Liver (tissue), 8 donors: ENCODE measurements at regions not wholly inside any gene's neighbourhood (a gene's known extent, or its start where the extent isn't known, plus 50 kb on each side); places are given as distances from the start of the nearest gene placed in this dataset.

Experiments
- DNase-seq: peaks from one replicate; pipeline ENCODE4 v3.0.0-alpha.2; 2017; ENCODE audit warnings: low spot score
- H3K27ac ChIP-seq, 2 donors: one replicate each; pipeline ENCODE4 v1.7.0; 2013; ENCODE audit warnings: inconsistent platforms in 2 of 2, low read length in 2 of 2, control low read depth in 1 of 2, low read depth in 1 of 2, mild to moderate bottlenecking in 1 of 2
- H3K27me3 ChIP-seq, 4 donors: one replicate each; pipeline versions ENCODE4 v1.6.1 to v1.7.0; 2013; ENCODE audit warnings: low read length in 3 of 4, inconsistent platforms in 1 of 4, mild to moderate bottlenecking in 1 of 4, moderate library complexity in 1 of 4; ENCODE audit not compliant: control insufficient read depth in 4 of 4, insufficient read depth in 4 of 4
- H3K36me3 ChIP-seq, 4 donors: one replicate each; pipeline versions ENCODE4 v1.6.1 to v1.7.0; 2013; ENCODE audit warnings: low read length in 3 of 4, mild to moderate bottlenecking in 3 of 4, low read depth in 1 of 4, moderate library complexity in 1 of 4; ENCODE audit not compliant: control insufficient read depth in 4 of 4, insufficient read depth in 3 of 4
- H3K4me1 ChIP-seq, 4 donors: one replicate each; pipeline versions ENCODE4 v1.6.1 to v1.7.0; 2013; ENCODE audit warnings: low read length in 3 of 4, mild to moderate bottlenecking in 3 of 4, moderate library complexity in 1 of 4; ENCODE audit not compliant: control insufficient read depth in 4 of 4, insufficient read depth in 4 of 4
- H3K4me3 ChIP-seq, 3 donors: one replicate each; pipeline versions ENCODE4 v1.6.1 to v1.7.0; 2013; ENCODE audit warnings: low read length in 3 of 3, control low read depth in 1 of 3, low read depth in 1 of 3, mild to moderate bottlenecking in 1 of 3
- H3K9ac ChIP-seq, 2 donors: one replicate each; pipeline ENCODE4 v1.7.0; 2013; ENCODE audit warnings: low read length in 2 of 2, mild to moderate bottlenecking in 2 of 2, moderate library complexity in 2 of 2, control low read depth in 1 of 2, low read depth in 1 of 2
- H3K9me3 ChIP-seq, 4 donors: one replicate each; pipeline versions ENCODE4 v1.6.1 to v1.7.0; 2013; ENCODE audit warnings: low read length in 3 of 4; ENCODE audit not compliant: control insufficient read depth in 4 of 4
- EGR1 ChIP-seq, 2 donors: IDR thresholded peaks; 2 replicates each; pipeline ENCODE4 v1.6.1; 2016 to 2018; ENCODE audit warnings: antibody characterized with exemption in 2 of 2, low read depth in 2 of 2
- FOXA1 ChIP-seq: IDR thresholded peaks from 2 replicates; pipeline ENCODE4 v1.6.1; 2016; ENCODE audit warnings: antibody characterized with exemption
- FOXA2 ChIP-seq: IDR thresholded peaks from 2 replicates; pipeline ENCODE4 v1.6.1; 2016; ENCODE audit warnings: antibody characterized with exemption
- GABPA ChIP-seq, 2 donors: IDR thresholded peaks in 1 of 2; conservative IDR thresholded peaks in 1 of 2; 2 replicates each; pipeline ENCODE4 v1.6.1; 2016; ENCODE audit warnings: antibody characterized with exemption in 2 of 2, mild to moderate bottlenecking in 1 of 2, moderate library complexity in 1 of 2
- HNF4A ChIP-seq, 2 donors: conservative IDR thresholded peaks; 2 replicates each; pipeline ENCODE4 v1.6.1; 2016; ENCODE audit warnings: antibody characterized with exemption in 2 of 2, mild to moderate bottlenecking in 2 of 2
- HNF4G ChIP-seq: IDR thresholded peaks from 2 replicates; pipeline ENCODE4 v1.6.1; 2016; ENCODE audit warnings: antibody characterized with exemption
- JUND ChIP-seq, 2 donors: IDR thresholded peaks; 2 replicates each; pipeline ENCODE4 v1.6.1; 2016; ENCODE audit warnings: antibody characterized with exemption in 2 of 2
- NR2F2 ChIP-seq: IDR thresholded peaks from 2 replicates; pipeline ENCODE4 v1.6.1; 2016; ENCODE audit warnings: antibody characterized with exemption
- RAD21 ChIP-seq, 2 donors: IDR thresholded peaks; 2 replicates each; pipeline ENCODE4 v1.6.1; 2016; ENCODE audit warnings: antibody characterized with exemption in 2 of 2, mild to moderate bottlenecking in 2 of 2
- RXRA ChIP-seq, 2 donors: IDR thresholded peaks; 2 replicates each; pipeline ENCODE4 v1.6.1; 2017 to 2018; ENCODE audit warnings: antibody characterized with exemption in 2 of 2, mild to moderate bottlenecking in 1 of 2
- SP1 ChIP-seq: IDR thresholded peaks from 2 replicates; pipeline ENCODE4 v1.6.1; 2018; ENCODE audit warnings: antibody characterized with exemption, mild to moderate bottlenecking
- TAF1 ChIP-seq: conservative IDR thresholded peaks from 2 replicates; pipeline ENCODE4 v1.6.1; 2016; ENCODE audit warnings: antibody characterized with exemption, mild to moderate bottlenecking
- YY1 ChIP-seq: IDR thresholded peaks from 2 replicates; pipeline ENCODE4 v1.6.1; 2016; ENCODE audit warnings: antibody characterized with exemption, mild to moderate bottlenecking
- WGBS: extraction: QIAGEN DNeasy Blood & Tissue Kit; methylation state at CpG from one replicate; pipeline ENCODE4 v1.1.7; 2013; 5-methylcytosine and 5-hydroxymethylcytosine counted together
- TF ChIP-seq, protein P1 (sequence below): IDR thresholded peaks from 2 replicates; pipeline ENCODE4 v1.6.1; 2016; ENCODE audit warnings: antibody characterized with exemption
- TF ChIP-seq, protein P2 (sequence below): fragments of 150-350 bp; IDR thresholded peaks from 2 replicates; pipeline ENCODE4 v1.5.1; 2017; ENCODE audit warnings: improper control_type of control experiment, low read depth, low read length; ENCODE audit not compliant: missing input control
- TF ChIP-seq, protein P3 (sequence below): IDR thresholded peaks from 2 replicates; pipeline ENCODE4 v1.6.1; 2016; ENCODE audit warnings: antibody characterized with exemption
- TF ChIP-seq, protein P4 (sequence below): IDR thresholded peaks from 2 replicates; pipeline ENCODE4 v1.6.1; 2016; ENCODE audit warnings: antibody characterized with exemption, mild to moderate bottlenecking
- TF ChIP-seq, protein P5 (sequence below): IDR thresholded peaks from 2 replicates; pipeline ENCODE4 v1.6.1; 2016; ENCODE audit warnings: antibody characterized with exemption
- donor health status: healthy.
- donor health status: healthy.
- donor health status: healthy.
- donor health status: healthy.
- donor health status: healthy.

DNA sequence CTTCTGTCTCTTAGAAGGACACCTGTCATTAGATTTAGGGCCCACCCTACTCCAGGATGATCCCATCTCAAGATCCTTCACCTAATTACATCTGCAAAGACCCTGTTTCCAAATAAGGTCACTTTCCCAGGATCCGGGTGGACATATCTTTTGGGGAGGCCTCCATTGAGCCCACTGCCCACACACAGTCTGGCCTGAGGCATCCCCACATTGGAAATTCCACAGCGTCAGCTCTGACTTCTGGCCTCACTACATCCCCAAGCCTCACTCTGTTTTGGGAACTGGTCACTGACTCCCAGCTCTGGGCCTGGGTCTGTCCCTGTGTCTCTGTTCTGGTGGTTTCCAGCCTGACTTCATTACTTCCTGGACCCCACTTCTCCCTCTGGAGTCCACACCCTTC lies 285.5 kb downstream of the CRLF2 start:
- Histone ChIP-seq H3K4me3 (no peak overlapping the region), H3K4me1 (no peaks in the 10 kb centered on the region), H3K9me3 (no peaks in the 10 kb centered on the region), H3K9ac (no peak overlapping the region), H3K36me3 (no peaks in the 10 kb centered on the region), H3K27me3 (no peaks in the 10 kb centered on the region), H3K27ac (no peak overlapping the region)
- no peak for DNase-seq
- WGBS: 80% methylated on average over 2 of the region's 2 CpGs
- TF ChIP-seq SP1 (no peak), HNF4A (conservative IDR thresholded peaks at IDR 0.05) (no peak), EGR1 (IDR thresholded peaks at IDR 0.05; ENCODE audit: low read depth in 2 of 2) (no peak), YY1 (no peak), FOXA1 (no peak), FOXA2 (no peak), HNF4G (no peak), RXRA (IDR thresholded peaks at IDR 0.05) (no peak), GABPA (IDR thresholded peaks at IDR 0.05 in 1 of 2, conservative IDR thresholded peaks at IDR 0.05 in 1 of 2) (no peak), TAF1 (no peak), JUND (IDR thresholded peaks at IDR 0.05) (no peak), RAD21 (IDR thresholded peaks at IDR 0.05) (no peak), NR2F2 (no peak)
- TF ChIP-seq, protein P1, sequence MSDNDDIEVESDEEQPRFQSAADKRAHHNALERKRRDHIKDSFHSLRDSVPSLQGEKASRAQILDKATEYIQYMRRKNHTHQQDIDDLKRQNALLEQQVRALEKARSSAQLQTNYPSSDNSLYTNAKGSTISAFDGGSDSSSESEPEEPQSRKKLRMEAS: no peak
- TF ChIP-seq, protein P2, sequence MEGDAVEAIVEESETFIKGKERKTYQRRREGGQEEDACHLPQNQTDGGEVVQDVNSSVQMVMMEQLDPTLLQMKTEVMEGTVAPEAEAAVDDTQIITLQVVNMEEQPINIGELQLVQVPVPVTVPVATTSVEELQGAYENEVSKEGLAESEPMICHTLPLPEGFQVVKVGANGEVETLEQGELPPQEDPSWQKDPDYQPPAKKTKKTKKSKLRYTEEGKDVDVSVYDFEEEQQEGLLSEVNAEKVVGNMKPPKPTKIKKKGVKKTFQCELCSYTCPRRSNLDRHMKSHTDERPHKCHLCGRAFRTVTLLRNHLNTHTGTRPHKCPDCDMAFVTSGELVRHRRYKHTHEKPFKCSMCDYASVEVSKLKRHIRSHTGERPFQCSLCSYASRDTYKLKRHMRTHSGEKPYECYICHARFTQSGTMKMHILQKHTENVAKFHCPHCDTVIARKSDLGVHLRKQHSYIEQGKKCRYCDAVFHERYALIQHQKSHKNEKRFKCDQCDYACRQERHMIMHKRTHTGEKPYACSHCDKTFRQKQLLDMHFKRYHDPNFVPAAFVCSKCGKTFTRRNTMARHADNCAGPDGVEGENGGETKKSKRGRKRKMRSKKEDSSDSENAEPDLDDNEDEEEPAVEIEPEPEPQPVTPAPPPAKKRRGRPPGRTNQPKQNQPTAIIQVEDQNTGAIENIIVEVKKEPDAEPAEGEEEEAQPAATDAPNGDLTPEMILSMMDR: no peak
- TF ChIP-seq, protein P3, sequence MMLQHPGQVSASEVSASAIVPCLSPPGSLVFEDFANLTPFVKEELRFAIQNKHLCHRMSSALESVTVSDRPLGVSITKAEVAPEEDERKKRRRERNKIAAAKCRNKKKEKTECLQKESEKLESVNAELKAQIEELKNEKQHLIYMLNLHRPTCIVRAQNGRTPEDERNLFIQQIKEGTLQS: no peak
- TF ChIP-seq, protein P4, sequence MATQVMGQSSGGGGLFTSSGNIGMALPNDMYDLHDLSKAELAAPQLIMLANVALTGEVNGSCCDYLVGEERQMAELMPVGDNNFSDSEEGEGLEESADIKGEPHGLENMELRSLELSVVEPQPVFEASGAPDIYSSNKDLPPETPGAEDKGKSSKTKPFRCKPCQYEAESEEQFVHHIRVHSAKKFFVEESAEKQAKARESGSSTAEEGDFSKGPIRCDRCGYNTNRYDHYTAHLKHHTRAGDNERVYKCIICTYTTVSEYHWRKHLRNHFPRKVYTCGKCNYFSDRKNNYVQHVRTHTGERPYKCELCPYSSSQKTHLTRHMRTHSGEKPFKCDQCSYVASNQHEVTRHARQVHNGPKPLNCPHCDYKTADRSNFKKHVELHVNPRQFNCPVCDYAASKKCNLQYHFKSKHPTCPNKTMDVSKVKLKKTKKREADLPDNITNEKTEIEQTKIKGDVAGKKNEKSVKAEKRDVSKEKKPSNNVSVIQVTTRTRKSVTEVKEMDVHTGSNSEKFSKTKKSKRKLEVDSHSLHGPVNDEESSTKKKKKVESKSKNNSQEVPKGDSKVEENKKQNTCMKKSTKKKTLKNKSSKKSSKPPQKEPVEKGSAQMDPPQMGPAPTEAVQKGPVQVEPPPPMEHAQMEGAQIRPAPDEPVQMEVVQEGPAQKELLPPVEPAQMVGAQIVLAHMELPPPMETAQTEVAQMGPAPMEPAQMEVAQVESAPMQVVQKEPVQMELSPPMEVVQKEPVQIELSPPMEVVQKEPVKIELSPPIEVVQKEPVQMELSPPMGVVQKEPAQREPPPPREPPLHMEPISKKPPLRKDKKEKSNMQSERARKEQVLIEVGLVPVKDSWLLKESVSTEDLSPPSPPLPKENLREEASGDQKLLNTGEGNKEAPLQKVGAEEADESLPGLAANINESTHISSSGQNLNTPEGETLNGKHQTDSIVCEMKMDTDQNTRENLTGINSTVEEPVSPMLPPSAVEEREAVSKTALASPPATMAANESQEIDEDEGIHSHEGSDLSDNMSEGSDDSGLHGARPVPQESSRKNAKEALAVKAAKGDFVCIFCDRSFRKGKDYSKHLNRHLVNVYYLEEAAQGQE: no peak
- TF ChIP-seq, protein P5, sequence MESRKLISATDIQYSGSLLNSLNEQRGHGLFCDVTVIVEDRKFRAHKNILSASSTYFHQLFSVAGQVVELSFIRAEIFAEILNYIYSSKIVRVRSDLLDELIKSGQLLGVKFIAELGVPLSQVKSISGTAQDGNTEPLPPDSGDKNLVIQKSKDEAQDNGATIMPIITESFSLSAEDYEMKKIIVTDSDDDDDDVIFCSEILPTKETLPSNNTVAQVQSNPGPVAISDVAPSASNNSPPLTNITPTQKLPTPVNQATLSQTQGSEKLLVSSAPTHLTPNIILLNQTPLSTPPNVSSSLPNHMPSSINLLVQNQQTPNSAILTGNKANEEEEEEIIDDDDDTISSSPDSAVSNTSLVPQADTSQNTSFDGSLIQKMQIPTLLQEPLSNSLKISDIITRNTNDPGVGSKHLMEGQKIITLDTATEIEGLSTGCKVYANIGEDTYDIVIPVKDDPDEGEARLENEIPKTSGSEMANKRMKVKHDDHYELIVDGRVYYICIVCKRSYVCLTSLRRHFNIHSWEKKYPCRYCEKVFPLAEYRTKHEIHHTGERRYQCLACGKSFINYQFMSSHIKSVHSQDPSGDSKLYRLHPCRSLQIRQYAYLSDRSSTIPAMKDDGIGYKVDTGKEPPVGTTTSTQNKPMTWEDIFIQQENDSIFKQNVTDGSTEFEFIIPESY: no peak
